ENCODE measurements at regions not wholly inside any gene's neighbourhood (a gene's known extent, or its start where the extent isn't known, plus 50 kb on each side); places are given as distances from the start of the nearest gene placed in this dataset.

- no peaks in the 10 kb centered on the region for H3K27me3 ChIP-seq (ENCODE audit: insufficient read depth, poor library complexity, severe bottlenecking)
- no peak overlapping the region for H3K4me3 ChIP-seq (replicated peaks; ENCODE audit: insufficient read depth, low read length)
- no peak for TF ChIP-seq REST (IDR thresholded peaks at IDR 0.05; ENCODE audit: insufficient replicate concordance, low read depth)
- no peak for TF ChIP-seq SPI1 (IDR thresholded peaks at IDR 0.05; ENCODE audit: borderline replicate concordance, low read depth)
- TF ChIP-seq POLR2AphosphoS5 (IDR thresholded peaks at IDR 0.05; ENCODE audit: low read depth), result no peak
- TF ChIP-seq GABPA (IDR thresholded peaks at IDR 0.05; ENCODE audit: low read depth), result no peak
- TF ChIP-seq CTCF (IDR thresholded peaks at IDR 0.05; ENCODE audit: insufficient read depth, low read length), result no peak
- no peak for DNase-seq (ENCODE audit: low read depth in 1 of 2, low spot score in 1 of 2)
- no peak overlapping the region for H3K27ac ChIP-seq (replicated peaks)
These were observed 57.2 kb upstream of the BET1 start for GRCh38 chr7:94061326-94061725.

GRCh38 chr7:94062372-94062771, 58.2 kb upstream of the BET1 start:
- no peak for DNase-seq (ENCODE audit: low read depth in 1 of 2, low spot score in 1 of 2)
- Histone ChIP-seq H3K27ac (replicated peaks) (no peak overlapping the region), H3K27me3 (ENCODE audit: insufficient read depth, poor library complexity, severe bottlenecking) (no peaks in the 10 kb centered on the region), H3K4me3 (replicated peaks; ENCODE audit: insufficient read depth, low read length) (no peak overlapping the region)
- TF ChIP-seq POLR2AphosphoS5 (IDR thresholded peaks at IDR 0.05; ENCODE audit: low read depth) (no peak), SPI1 (IDR thresholded peaks at IDR 0.05; ENCODE audit: borderline replicate concordance, low read depth) (no peak), REST (IDR thresholded peaks at IDR 0.05; ENCODE audit: insufficient replicate concordance, low read depth) (no peak), CTCF (IDR thresholded peaks at IDR 0.05; ENCODE audit: insufficient read depth, low read length) (no peak)

- no peak overlapping the region for H3K27ac ChIP-seq (replicated peaks)
- DNase-seq (ENCODE audit: low read depth in 1 of 2, low spot score in 1 of 2), result no peak
These were observed 60.5 kb upstream of the BET1 start for GRCh38 chr7:94064541-94065191.

More at GRCh38 chr7:94064541-94065191, 60.5 kb upstream of the BET1 start:
- Histone ChIP-seq H3K27me3 (ENCODE audit: insufficient read depth, poor library complexity, severe bottlenecking) (no peaks in the 10 kb centered on the region), H3K4me3 (replicated peaks; ENCODE audit: insufficient read depth, low read length) (no peak overlapping the region)
- TF ChIP-seq POLR2AphosphoS5 (IDR thresholded peaks at IDR 0.05; ENCODE audit: low read depth) (no peak), GABPA (IDR thresholded peaks at IDR 0.05; ENCODE audit: low read depth) (no peak), REST (IDR thresholded peaks at IDR 0.05; ENCODE audit: insufficient replicate concordance, low read depth) (no peak), CTCF (IDR thresholded peaks at IDR 0.05; ENCODE audit: insufficient read depth, low read length) (no peak), SPI1 (IDR thresholded peaks at IDR 0.05; ENCODE audit: borderline replicate concordance, low read depth) (no peak)
